Mucosa of descending colon (tissue), 3 donors: ENCODE measurements at regions not wholly inside any gene's neighbourhood (a gene's known extent, or its start where the extent isn't known, plus 50 kb on each side); places are given as distances from the start of the nearest gene placed in this dataset.
"Not testable (repeated sequence)": the region's sequence is repeated elsewhere in the genome, so short reads cannot be mapped to it uniquely, and the experiment has no call there.

Source experiments
- ATAC-seq: fragments of 200-7000 bp; cut with Tn5 transposase; one replicate; pipeline ENCODE4 v1.9.1; 2020; ENCODE audit warnings: mild to moderate bottlenecking, moderate library complexity
- DNase-seq, 3 donors: peaks; one replicate each; pipeline ENCODE4 v3.0.0-alpha.2; 2020
- H3K36me3 ChIP-seq: fragments of 200-600 bp; one replicate; pipeline ENCODE4 v1.8.0; 2021; ENCODE audit warnings: low read depth, mild to moderate bottlenecking
- H3K4me1 ChIP-seq: fragments of 200-600 bp; one replicate; pipeline ENCODE4 v1.8.0; 2021; ENCODE audit warnings: low read depth, mild to moderate bottlenecking
- H3K4me3 ChIP-seq: fragments of 200-600 bp; one replicate; pipeline ENCODE4 v1.8.0; 2021; ENCODE audit warnings: mild to moderate bottlenecking
- H3K9me3 ChIP-seq: fragments of 200-600 bp; one replicate; pipeline ENCODE4 v1.8.0; 2021; ENCODE audit warnings: mild to moderate bottlenecking
- CTCF ChIP-seq: fragments of 200-600 bp; IDR thresholded peaks from one replicate; pipeline ENCODE4 v1.8.0; 2022; ENCODE audit warnings: antibody characterized with exemption, mild to moderate bottlenecking
- intact Hi-C, 2 donors: fragments of 100-400 bp; cut with DNase I in 1 of 2; cut with micrococcal nuclease in 1 of 2; formaldehyde crosslinking; loops; one replicate each; pipeline versions ENCODE4 v1.11.0 to v1.11.1; 2022; cut with DNase I, micrococcal nuclease
- donor health status: DM: no; HTN: no; CAD: no; lungs with moderate emphysema.
- donor health status: DM: no; HTN: no; CAD: no.
- donor health status: DM: no; HTN: yes; CAD: no.

- H3K9me3 ChIP-seq, H3K4me3 ChIP-seq, ATAC-seq, H3K4me1 ChIP-seq, DNase-seq, H3K36me3 ChIP-seq, intact Hi-C loops: not testable (repeated sequence)
Measured at GRCh38 chr2:34677119-34677531, 1078.0 kb upstream of the FAM98A start.

DNA sequence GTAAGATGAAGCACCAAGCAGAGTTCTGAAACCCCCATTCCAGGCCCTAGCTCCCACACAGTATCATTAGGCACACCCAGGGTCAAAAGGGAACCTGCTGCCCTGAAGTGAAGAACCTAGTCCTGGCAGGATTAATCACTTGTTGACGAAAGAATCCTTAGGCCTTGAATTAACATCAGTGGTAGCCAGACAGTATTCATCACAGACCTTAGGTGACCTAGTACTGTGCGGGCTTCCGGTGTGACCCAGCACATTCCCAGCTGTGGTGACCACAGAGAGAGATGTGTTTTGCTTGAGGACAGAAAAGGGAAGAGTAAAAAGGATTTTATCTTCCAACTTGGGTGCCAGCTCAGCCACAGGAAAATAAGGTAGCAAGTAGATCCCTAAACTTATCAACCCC is 1071.4 kb upstream of the FAM98A start:
- H3K36me3 ChIP-seq: no peaks in the 10 kb centered on the region
- TF ChIP-seq CTCF: no peak
- no peaks in the 10 kb centered on the region for H3K9me3 ChIP-seq
- DNase-seq (no peak), ATAC-seq (no peak)
- no peaks in the 10 kb centered on the region for H3K4me1 ChIP-seq
- no peak overlapping the region for H3K4me3 ChIP-seq
- intact Hi-C loops: no loop called here

DNA sequence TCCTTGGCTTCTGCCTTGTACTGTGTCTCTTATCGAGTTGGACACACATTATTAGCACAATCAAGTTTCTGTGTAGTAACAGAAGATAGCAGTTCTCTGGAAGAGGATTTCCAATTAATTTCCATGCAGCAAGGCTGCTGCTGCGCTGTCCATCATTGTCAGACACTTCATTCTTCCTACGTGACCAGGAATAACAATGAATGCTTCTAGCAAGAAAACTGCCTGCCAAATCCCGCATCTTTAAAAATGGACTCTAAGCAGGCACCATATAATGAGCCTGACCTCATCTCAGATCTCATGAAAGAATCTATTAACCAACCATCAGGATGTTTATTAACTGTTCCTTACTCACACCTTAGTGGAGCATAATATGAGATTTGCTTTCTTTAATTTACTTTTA is 1067.7 kb upstream of the FAM98A start:
- no peak for ATAC-seq
- H3K36me3 ChIP-seq: no peaks in the 10 kb centered on the region
- no peaks in the 10 kb centered on the region for H3K4me1 ChIP-seq
- no peak for DNase-seq
- no peaks in the 10 kb centered on the region for H3K9me3 ChIP-seq
- intact Hi-C loops: no loop called here
- H3K4me3 ChIP-seq: no peak overlapping the region
- no peak for TF ChIP-seq CTCF

DNA sequence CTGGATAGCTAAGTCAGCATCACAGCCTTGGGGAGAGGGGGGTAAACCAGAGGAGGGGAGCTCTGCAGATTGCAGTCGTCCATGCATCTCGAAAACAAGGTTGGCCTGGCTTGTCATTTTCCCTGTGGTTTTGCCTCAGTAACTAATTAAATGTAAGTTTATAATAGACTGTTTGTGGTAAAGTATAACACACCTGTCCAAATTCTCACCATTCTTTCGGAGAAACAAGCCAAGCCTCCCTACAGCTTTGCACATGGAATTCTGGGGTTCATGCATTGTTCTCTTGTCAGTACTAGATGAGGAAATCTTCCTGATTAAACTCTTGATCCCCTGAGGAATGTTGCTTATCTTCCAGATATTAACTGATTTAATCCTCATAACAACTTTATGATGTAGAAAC is 1065.2 kb upstream of the FAM98A start:
- intact Hi-C loops: no loop called here
- H3K4me1 ChIP-seq: no peaks in the 10 kb centered on the region
- TF ChIP-seq CTCF: no peak
- H3K4me3 ChIP-seq: no peak overlapping the region
- no peaks in the 10 kb centered on the region for H3K36me3 ChIP-seq
- H3K9me3 ChIP-seq: no peaks in the 10 kb centered on the region
- DNase-seq: no peak
- no peak for ATAC-seq

DNA sequence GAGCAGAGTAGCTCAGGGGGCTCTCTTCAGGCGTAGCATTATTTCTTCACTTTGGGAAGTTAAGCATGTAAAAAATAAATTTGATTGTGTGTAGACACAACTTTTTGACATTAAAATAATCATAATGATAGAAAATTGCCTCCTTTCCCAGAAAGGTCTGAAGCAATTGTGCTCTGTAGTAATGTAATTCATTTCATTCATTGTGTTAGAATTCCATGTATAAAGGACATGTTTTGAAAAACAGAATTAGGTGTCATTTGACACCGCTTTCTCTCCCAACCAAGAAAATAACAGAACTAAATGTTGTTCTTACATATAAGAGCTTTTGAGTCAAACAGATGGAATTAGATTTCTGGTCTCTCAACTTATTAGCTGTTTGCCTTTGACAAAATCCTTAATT is 1064.2 kb upstream of the FAM98A start:
- no peak for DNase-seq
- no peak for TF ChIP-seq CTCF
- no peaks in the 10 kb centered on the region for H3K36me3 ChIP-seq
- no peak overlapping the region for H3K4me3 ChIP-seq
- no peak for ATAC-seq
- H3K9me3 ChIP-seq: no peaks in the 10 kb centered on the region
- intact Hi-C loops: no loop called here
- no peaks in the 10 kb centered on the region for H3K4me1 ChIP-seq

DNA sequence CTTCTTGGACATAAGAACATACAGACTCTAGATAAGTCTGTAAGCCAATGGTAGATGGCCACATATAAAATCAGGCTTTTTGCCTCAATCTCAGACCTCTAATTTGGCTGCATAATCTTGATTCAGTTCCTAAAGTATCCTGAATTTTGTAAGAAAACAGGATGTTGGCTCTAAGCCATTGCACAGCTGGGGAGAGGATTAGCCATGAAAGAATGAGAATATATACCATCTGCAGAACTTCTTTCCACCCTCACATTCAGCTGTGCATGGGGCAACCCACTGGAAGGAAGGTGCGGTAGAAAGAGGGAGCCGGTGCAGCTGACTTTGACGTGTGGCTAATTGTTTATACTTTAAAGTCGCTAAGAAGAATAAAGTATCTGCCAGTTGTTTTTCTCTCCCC is 1061.6 kb upstream of the FAM98A start:
- H3K4me3 ChIP-seq: no peak overlapping the region
- H3K36me3 ChIP-seq: no peaks in the 10 kb centered on the region
- no peak for ATAC-seq
- TF ChIP-seq CTCF: no peak
- H3K9me3 ChIP-seq: no peaks in the 10 kb centered on the region
- intact Hi-C loops: no loop called here
- DNase-seq: no peak
- no peaks in the 10 kb centered on the region for H3K4me1 ChIP-seq
